Stimulated activated naive CD4-positive, alpha-beta T cell (primary cell): ENCODE measurements at regions not wholly inside any gene's neighbourhood (a gene's known extent, or its start where the extent isn't known, plus 50 kb on each side); places are given as distances from the start of the nearest gene placed in this dataset.

Source experiments
- DNase-seq, 6 experiments: peaks; one replicate each; lab custom pipeline; 2025; lab: John Stamatoyannopoulos, UW

- DNase-seq, result no peak
Measured at GRCh38 chr16:82567175-82567574, 59.6 kb upstream of the CDH13 start.

- DNase-seq, result no peak
Measured at GRCh38 chr16:82563401-82563800, 63.4 kb upstream of the CDH13 start.

- no peak for DNase-seq
Measured at GRCh38 chr16:82562183-82562683, 64.5 kb upstream of the CDH13 start.

- DNase-seq, result no peak
Measured at GRCh38 chr16:82560805-82561325, 65.9 kb upstream of the CDH13 start.

- no peak for DNase-seq
Measured at GRCh38 chr16:82544378-82545160, 82.2 kb upstream of the CDH13 start.

- no peak for DNase-seq
Measured at GRCh38 chr16:82542714-82543113, 84.1 kb upstream of the CDH13 start.

- DNase-seq, result no peak
Measured at GRCh38 chr16:82541103-82541502, 85.7 kb upstream of the CDH13 start.

- no peak for DNase-seq
Measured at GRCh38 chr16:82535764-82536163, 91.0 kb upstream of the CDH13 start.

GRCh38 chr16:82535262-82535661, 91.5 kb upstream of the CDH13 start:
- no peak for DNase-seq

GRCh38 chr16:82533189-82533588, 93.6 kb upstream of the CDH13 start:
- DNase-seq, result no peak

GRCh38 chr16:82530883-82531282, 95.9 kb upstream of the CDH13 start:
- DNase-seq, result no peak

- no peak for DNase-seq
Measured at GRCh38 chr16:82527101-82527500, 99.7 kb upstream of the CDH13 start.

- DNase-seq, result no peak
Measured at GRCh38 chr16:82524976-82525375, 101.8 kb upstream of the CDH13 start.

- no peak for DNase-seq
Measured at GRCh38 chr16:82523815-82524214, 103.0 kb upstream of the CDH13 start.

- DNase-seq, result no peak
Measured at GRCh38 chr16:82522026-82522425, 104.7 kb upstream of the CDH13 start.

- DNase-seq, result no peak
Measured at GRCh38 chr16:82518811-82519210, 108.0 kb upstream of the CDH13 start.

- no peak for DNase-seq
Measured at GRCh38 chr16:82514262-82514661, 112.5 kb upstream of the CDH13 start.

GRCh38 chr16:82510789-82511305, 115.9 kb upstream of the CDH13 start:
- no peak for DNase-seq

GRCh38 chr16:82509691-82510430, 116.9 kb upstream of the CDH13 start:
- no peak for DNase-seq

- no peak for DNase-seq
Measured at GRCh38 chr16:82506692-82507670, 119.8 kb upstream of the CDH13 start.

- no peak for DNase-seq
Measured at GRCh38 chr16:82504836-82505235, 121.9 kb upstream of the CDH13 start.

- no peak for DNase-seq
Measured at GRCh38 chr16:82499302-82499701, 127.5 kb upstream of the CDH13 start.
